Liver (tissue), 3 donors: ENCODE measurements at regions not wholly inside any gene's neighbourhood (a gene's known extent, or its start where the extent isn't known, plus 50 kb on each side); places are given as distances from the start of the nearest gene placed in this dataset.

Experiments
- ATF3 ChIP-seq: IDR thresholded peaks from 2 replicates; pipeline ENCODE4 v1.6.1; 2016; ENCODE audit warnings: antibody characterized with exemption
- CTCF ChIP-seq: fragments of 150-350 bp; IDR thresholded peaks from 2 replicates; pipeline ENCODE4 v1.5.1; 2017; ENCODE audit warnings: improper control_type of control experiment, low read depth, low read length; ENCODE audit not compliant: missing input control
- EGR1 ChIP-seq, 2 donors: IDR thresholded peaks; 2 replicates each; pipeline ENCODE4 v1.6.1; 2016 to 2018; ENCODE audit warnings: antibody characterized with exemption in 2 of 2, low read depth in 2 of 2
- FOXA1 ChIP-seq: IDR thresholded peaks from 2 replicates; pipeline ENCODE4 v1.6.1; 2016; ENCODE audit warnings: antibody characterized with exemption
- HNF4G ChIP-seq: IDR thresholded peaks from 2 replicates; pipeline ENCODE4 v1.6.1; 2016; ENCODE audit warnings: antibody characterized with exemption
- JUND ChIP-seq, 2 donors: IDR thresholded peaks; 2 replicates each; pipeline ENCODE4 v1.6.1; 2016; ENCODE audit warnings: antibody characterized with exemption in 2 of 2
- MAX ChIP-seq: IDR thresholded peaks from 2 replicates; pipeline ENCODE4 v1.6.1; 2016; ENCODE audit warnings: antibody characterized with exemption
- RAD21 ChIP-seq, 2 donors: IDR thresholded peaks; 2 replicates each; pipeline ENCODE4 v1.6.1; 2016; ENCODE audit warnings: antibody characterized with exemption in 2 of 2, mild to moderate bottlenecking in 2 of 2
- REST ChIP-seq: IDR thresholded peaks from 2 replicates; pipeline ENCODE4 v1.6.1; 2016; ENCODE audit warnings: antibody characterized with exemption, mild to moderate bottlenecking
- SP1 ChIP-seq: IDR thresholded peaks from 2 replicates; pipeline ENCODE4 v1.6.1; 2018; ENCODE audit warnings: antibody characterized with exemption, mild to moderate bottlenecking
- TAF1 ChIP-seq: conservative IDR thresholded peaks from 2 replicates; pipeline ENCODE4 v1.6.1; 2016; ENCODE audit warnings: antibody characterized with exemption, mild to moderate bottlenecking
- ZBTB33 ChIP-seq: IDR thresholded peaks from 2 replicates; pipeline ENCODE4 v1.6.1; 2016; ENCODE audit warnings: antibody characterized with exemption
- donor health status: healthy.
- donor health status: healthy.

GRCh38 chr4:43274376-43274775 is 381.9 kb downstream of the GRXCR1 start:
- no peak for TF ChIP-seq REST
- TF ChIP-seq CTCF: no peak
- TF ChIP-seq FOXA1: no peak
- TF ChIP-seq HNF4G: no peak
- no peak for TF ChIP-seq MAX
- no peak for TF ChIP-seq ATF3
- TF ChIP-seq RAD21 (IDR thresholded peaks at IDR 0.05): no peak
- no peak for TF ChIP-seq SP1
- no peak for TF ChIP-seq ZBTB33
- no peak for TF ChIP-seq JUND (IDR thresholded peaks at IDR 0.05)
- TF ChIP-seq EGR1 (IDR thresholded peaks at IDR 0.05; ENCODE audit: low read depth in 2 of 2): no peak
- TF ChIP-seq TAF1: no peak
